HG02885 (cell line): ENCODE measurements at regions not wholly inside any gene's neighbourhood (a gene's known extent, or its start where the extent isn't known, plus 50 kb on each side); places are given as distances from the start of the nearest gene placed in this dataset.
A peak's percentile ranks its signal among the peaks of the same experiment; 100 is the strongest.

Experiments used
- ATAC-seq: cut with Tn5 transposase; IDR thresholded peaks from one replicate; pipeline ENCODE4 v1.9.1; 2021; ENCODE audit warnings: mild to moderate bottlenecking; ENCODE audit not compliant: unreplicated experiment, poor library complexity

DNA sequence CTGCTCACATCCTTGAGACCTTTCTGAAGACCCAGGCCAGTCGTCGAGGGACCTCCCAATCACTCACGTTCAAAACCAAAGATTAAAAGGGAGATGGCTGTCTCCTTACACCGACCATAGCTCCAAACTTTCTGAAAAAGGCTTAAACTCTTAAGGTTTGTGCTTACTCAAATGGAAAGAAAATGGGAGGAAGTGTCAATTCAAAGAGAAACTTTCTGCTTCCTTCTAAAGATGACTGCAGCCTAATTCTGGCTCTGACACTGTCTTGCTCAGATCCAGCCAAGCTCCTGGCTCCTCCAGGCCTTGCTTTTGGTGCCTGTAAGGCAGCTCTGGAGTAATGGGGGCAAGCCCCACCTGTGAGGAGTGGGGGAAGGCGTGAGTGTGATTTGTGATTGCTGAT lies 54.9 kb upstream of the WSB1 start:
- peak; percentile 64 for ATAC-seq

DNA sequence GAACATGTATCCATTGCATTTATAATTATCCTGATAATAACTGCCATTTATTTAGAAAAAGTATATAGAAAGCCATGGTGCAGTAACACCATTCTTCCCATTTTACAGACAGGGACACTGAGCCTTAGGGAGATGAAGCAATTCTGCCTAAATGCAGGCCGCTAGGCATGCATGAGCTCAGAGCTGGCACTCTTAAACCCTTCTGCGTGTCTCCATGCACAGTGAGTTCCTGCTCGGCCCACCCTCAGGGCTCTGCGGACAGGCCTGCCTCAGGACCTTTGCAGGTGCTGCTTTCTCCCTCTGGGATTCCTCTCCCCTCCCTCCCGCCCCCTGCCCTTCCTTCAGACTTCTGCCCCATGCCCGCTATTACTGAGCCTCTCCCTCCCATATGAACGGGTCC lies 54.3 kb upstream of the WSB1 start:
- no peak for ATAC-seq

DNA sequence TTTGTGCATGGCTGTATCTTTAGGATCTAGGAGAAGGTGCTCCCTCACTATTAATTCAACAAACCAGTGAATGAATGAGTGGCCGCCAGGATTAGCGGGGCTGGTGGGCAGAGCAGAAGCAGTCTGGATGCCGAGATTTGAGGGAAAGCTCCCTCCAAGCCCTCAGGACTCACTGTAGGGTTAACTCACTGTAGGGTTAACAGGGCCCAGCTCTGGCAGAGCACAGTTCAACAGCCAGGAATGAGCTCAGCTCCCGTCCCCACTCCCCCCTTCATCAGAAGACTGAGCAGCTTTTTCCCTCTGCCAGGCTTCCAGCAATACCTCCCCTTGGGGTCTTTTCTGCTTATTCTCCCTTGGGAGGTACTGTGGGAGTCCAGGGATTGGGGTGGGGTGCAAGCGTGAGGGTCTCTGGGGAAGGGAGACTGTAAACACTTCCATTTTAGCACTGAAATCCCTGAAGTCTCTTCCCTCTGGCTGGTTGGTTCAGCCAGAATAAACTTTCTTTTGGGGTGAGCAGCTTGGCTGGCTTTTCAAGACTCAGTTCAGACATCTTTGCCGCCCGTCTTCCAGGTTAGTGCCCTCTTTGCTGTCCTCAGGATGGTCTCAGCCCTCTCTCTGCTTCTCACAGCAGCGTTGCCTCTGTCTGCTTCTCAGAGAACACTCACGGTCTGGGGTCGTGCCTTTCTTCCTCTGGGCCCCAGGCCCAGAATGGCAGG lies 53.7 kb upstream of the WSB1 start:
- ATAC-seq, result no peak

DNA sequence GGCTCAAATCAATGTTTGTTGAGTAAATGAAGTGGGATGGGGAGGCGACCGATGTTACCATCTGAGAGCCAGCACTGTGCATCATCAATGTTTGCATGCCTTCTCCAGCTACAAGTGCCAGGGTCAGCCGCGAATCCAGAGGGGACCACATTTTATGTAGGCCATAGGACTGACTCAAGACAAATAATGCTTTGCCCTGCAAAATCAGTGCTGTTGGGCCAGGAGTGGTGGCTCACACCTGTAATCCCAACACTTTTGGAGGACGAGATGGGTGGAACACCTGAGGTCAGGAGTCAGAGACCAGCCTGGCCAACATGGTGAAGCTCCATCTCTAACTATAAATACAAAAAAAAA lies 53.1 kb upstream of the WSB1 start:
- ATAC-seq, result no peak

DNA sequence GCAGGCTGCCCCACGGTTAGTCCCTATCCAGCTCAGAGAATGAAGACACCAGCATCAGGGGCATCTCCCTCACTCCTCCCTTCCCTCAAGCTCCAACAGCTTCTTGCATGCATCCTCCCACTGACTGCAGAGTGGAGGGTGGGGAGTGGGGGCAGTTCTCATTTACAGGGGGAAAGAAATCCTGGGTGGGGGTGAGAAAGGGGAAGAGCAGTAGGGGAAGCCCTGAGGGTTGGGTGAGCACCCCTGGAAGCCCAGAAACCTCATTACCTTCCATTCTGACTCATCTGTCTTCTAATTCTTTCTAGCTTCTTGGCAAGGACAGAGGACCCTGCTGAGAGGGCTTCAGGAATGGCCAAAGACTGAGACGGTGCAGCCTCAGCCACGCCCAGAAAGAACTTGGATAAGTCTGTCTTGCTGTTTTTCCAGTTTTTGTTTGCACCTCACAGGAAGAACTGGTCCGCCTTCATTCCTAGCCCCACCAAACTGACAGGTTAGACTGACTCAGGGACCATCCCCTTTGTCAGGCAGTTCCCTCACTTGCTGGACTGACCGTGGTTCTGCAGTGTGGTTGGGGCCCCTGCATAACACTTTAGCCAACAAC lies 52.5 kb upstream of the WSB1 start:
- peak; percentile 59 for ATAC-seq

- ATAC-seq, result no peak
These were observed 51.0 kb upstream of the WSB1 start for GRCh38 chr17:27242951-27243350.

GRCh38 chr17:27244011-27244410 lies 49.9 kb upstream of the WSB1 start:
- no peak for ATAC-seq
